GM12864 (cell line): ENCODE measurements at regions not wholly inside any gene's neighbourhood (a gene's known extent, or its start where the extent isn't known, plus 50 kb on each side); places are given as distances from the start of the nearest gene placed in this dataset.

Experiments used
- DNase-seq: peaks from one replicate; pipeline ENCODE4 v3.0.0-alpha.2; 2011; ENCODE audit warnings: low read depth
- H3K4me3 ChIP-seq: 2 replicates; pipeline ENCODE4 v1.5.1; 2011; ENCODE audit warnings: mild to moderate bottlenecking, low read depth, low read length, control low read depth
- CTCF ChIP-seq: IDR thresholded peaks from 2 replicates; pipeline ENCODE4 v1.5.1; 2011; ENCODE audit warnings: low read depth, mild to moderate bottlenecking, moderate library complexity, low read length, control low read depth, inconsistent platforms; ENCODE audit errors: missing control alignments

- no peak overlapping the region for H3K4me3 ChIP-seq
- no peak for DNase-seq
- no peak for TF ChIP-seq CTCF
Measured at GRCh38 chr17:73770115-73770848, 126.0 kb upstream of the SDK2 start.

- no peak for DNase-seq
- no peak for TF ChIP-seq CTCF
Measured at GRCh38 chr17:73770849-73771229, 126.6 kb upstream of the SDK2 start.

GRCh38 chr17:73772107-73772705 lies 128.0 kb upstream of the SDK2 start:
- DNase-seq = no peak
- TF ChIP-seq CTCF = no peak
- H3K4me3 ChIP-seq = no peak overlapping the region

More at GRCh38 chr17:73770849-73771229, 126.6 kb upstream of the SDK2 start:
- no peak overlapping the region for H3K4me3 ChIP-seq

GRCh38 chr17:73773702-73774101 lies 129.5 kb upstream of the SDK2 start:
- no peak for DNase-seq
- no peak for TF ChIP-seq CTCF
- H3K4me3 ChIP-seq = no peak overlapping the region

- no peak for TF ChIP-seq CTCF
- no peak for DNase-seq
- no peak overlapping the region for H3K4me3 ChIP-seq
Measured at GRCh38 chr17:73774852-73775251, 130.6 kb upstream of the SDK2 start.

- no peak overlapping the region for H3K4me3 ChIP-seq
- no peak for DNase-seq
- no peak for TF ChIP-seq CTCF
Measured at GRCh38 chr17:73776351-73777130, 132.3 kb upstream of the SDK2 start.
